H1 (cell line): ENCODE measurements at regions not wholly inside any gene's neighbourhood (a gene's known extent, or its start where the extent isn't known, plus 50 kb on each side); places are given as distances from the start of the nearest gene placed in this dataset.

Experiments
- CTCF ChIA-PET: fragments of 300-600 bp; sonication (Branson Sonifier 250); formaldehyde crosslinking; loops from one replicate; lab custom pipeline; 2021; ENCODE audit not compliant: partially characterized antibody; lab: Charles Lee
- POLR2A ChIA-PET: fragments of 300-600 bp; sonication (Branson Sonifier 250); formaldehyde crosslinking; loops from one replicate; lab custom pipeline; 2021; ENCODE audit warnings: inconsistent platforms; ENCODE audit not compliant: partially characterized antibody; lab: Charles Lee
- DNase-seq, 2 experiments: peaks; one replicate each; pipeline versions ENCODE4 v3.0.0 to v3.0.0-alpha.2; 2010 to 2022; ENCODE audit warnings: low spot score in 2 of 2, low read depth in 1 of 2, mixed read lengths in 1 of 2
- FAIRE-seq: peaks from 2 replicates; lab custom pipeline; 2011; peaks lifted over from hg19 to GRCh38; lab: Jason Lieb, UNC
- H2AFZ ChIP-seq: 2 replicates; pipeline ENCODE4 v1.8.1; 2012; ENCODE audit warnings: low read length, inconsistent platforms
- H2AK5ac ChIP-seq: 2 replicates; pipeline ENCODE4 v1.6.1; 2013; ENCODE audit warnings: low read depth, low read length
- H2BK120ac ChIP-seq: replicated peaks from 2 replicates; pipeline ENCODE3; 2013; ENCODE audit warnings: low read depth, low read length, inconsistent platforms
- H2BK12ac ChIP-seq: 2 replicates; pipeline ENCODE4 v1.6.1; 2013; ENCODE audit warnings: low read depth, low read length
- H2BK15ac ChIP-seq: 2 replicates; pipeline ENCODE4 v1.6.1; 2013; ENCODE audit warnings: low read length
- H2BK20ac ChIP-seq: 2 replicates; pipeline ENCODE4 v1.6.1; 2013; ENCODE audit warnings: low read length
- H2BK5ac ChIP-seq: 2 replicates; pipeline ENCODE4 v1.6.1; 2013; ENCODE audit warnings: low read depth, low read length
- H3K14ac ChIP-seq: 2 replicates; pipeline ENCODE4 v1.6.1; 2013; ENCODE audit warnings: inconsistent platforms; ENCODE audit not compliant: insufficient read length
- H3K18ac ChIP-seq: 2 replicates; pipeline ENCODE4 v1.6.1; 2013; ENCODE audit warnings: low read length; ENCODE audit errors: extremely low read depth
- H3K23ac ChIP-seq: 2 replicates; pipeline ENCODE4 v1.6.1; 2013; ENCODE audit warnings: inconsistent platforms; ENCODE audit not compliant: insufficient read length
- H3K23me2 ChIP-seq: 2 replicates; pipeline ENCODE4 v1.6.1; 2013; ENCODE audit warnings: low read depth, low read length
- H3K27ac ChIP-seq: 2 replicates; pipeline ENCODE4 v1.6.1; 2011; ENCODE audit warnings: low read depth, low read length, inconsistent platforms
- H3K27me3 ChIP-seq, 4 experiments: replicated peaks in 1 of 4; 1 replicate in 1 of 4; 2 replicates in 3 of 4; pipeline versions ENCODE4 v1.6.1 to v1.8.1; 2011 to 2013; ENCODE audit warnings: low read length in 3 of 4, mild to moderate bottlenecking in 3 of 4, inconsistent platforms in 2 of 4, mixed read lengths in 2 of 4, moderate library complexity in 1 of 4; ENCODE audit not compliant: control insufficient read depth in 3 of 4, insufficient read depth in 3 of 4; ENCODE audit errors: extremely low read depth in 1 of 4
- H3K36me3 ChIP-seq, 4 experiments: 2 replicates each; pipeline versions ENCODE4 v1.6.1 to v1.8.1; 2011 to 2013; ENCODE audit warnings: mild to moderate bottlenecking in 4 of 4, low read length in 3 of 4, moderate library complexity in 2 of 4, control low read depth in 1 of 4, inconsistent platforms in 1 of 4; ENCODE audit not compliant: insufficient read depth in 4 of 4, control insufficient read depth in 2 of 4
- H3K4ac ChIP-seq: replicated peaks from 2 replicates; pipeline ENCODE3; 2013; ENCODE audit warnings: low read length, low read depth, mixed read lengths, inconsistent platforms; ENCODE audit not compliant: insufficient read length
- H3K4me1 ChIP-seq, 4 experiments: replicated peaks in 1 of 4; 1 replicate in 1 of 4; 2 replicates in 3 of 4; pipeline versions ENCODE4 v1.6.1 to v1.8.1; 2011 to 2013; ENCODE audit warnings: low read length in 3 of 4, inconsistent platforms in 2 of 4, mixed read lengths in 1 of 4; ENCODE audit not compliant: insufficient read depth in 4 of 4, control insufficient read depth in 3 of 4
- H3K4me2 ChIP-seq, 2 experiments: 2 replicates each; pipeline versions ENCODE4 v1.6.1 to v1.8.1; 2011 to 2013; ENCODE audit warnings: low read depth in 2 of 2, low read length in 2 of 2, control low read depth in 1 of 2, inconsistent platforms in 1 of 2, mild to moderate bottlenecking in 1 of 2; ENCODE audit not compliant: insufficient read depth in 1 of 2
- H3K4me3 ChIP-seq, 4 experiments: fragments of 200-600, 300-600 bp in 1 of 4; sonication (generic), shearing (Covaris generic), sonication (Bioruptor Twin) in 1 of 4; 2 replicates each; pipeline versions ENCODE4 v1.5.1 to v1.8.1; 2011 to 2016; ENCODE audit warnings: low read length in 4 of 4, low read depth in 3 of 4, control low read depth in 2 of 4, inconsistent platforms in 2 of 4, mild to moderate bottlenecking in 2 of 4, mixed read lengths in 1 of 4, moderate library complexity in 1 of 4; ENCODE audit not compliant: insufficient read depth in 2 of 4; ENCODE audit errors: extremely low read depth in 1 of 4
- H3K56ac ChIP-seq: replicated peaks from 2 replicates; pipeline ENCODE3; 2013; ENCODE audit warnings: low read depth, mild to moderate bottlenecking, mixed read lengths, low read length, inconsistent platforms; ENCODE audit not compliant: insufficient read length
- H3K79me1 ChIP-seq: 2 replicates; pipeline ENCODE4 v1.6.1; 2013; ENCODE audit warnings: low read depth, low read length, control low read depth
- H3K79me2 ChIP-seq, 2 experiments: 2 replicates each; pipeline versions ENCODE4 v1.6.1 to v1.8.1; 2012 to 2013; ENCODE audit warnings: low read length in 2 of 2, mild to moderate bottlenecking in 2 of 2, inconsistent platforms in 1 of 2; ENCODE audit not compliant: insufficient read depth in 2 of 2, control insufficient read depth in 1 of 2
- H3K9ac ChIP-seq, 4 experiments: replicated peaks in 1 of 4; 1 replicate in 1 of 4; 2 replicates in 3 of 4; pipeline versions ENCODE4 v1.6.1 to v1.8.1; 2011 to 2013; ENCODE audit warnings: low read depth in 3 of 4, low read length in 3 of 4, control low read depth in 2 of 4, mild to moderate bottlenecking in 2 of 4, moderate library complexity in 2 of 4, inconsistent platforms in 1 of 4; ENCODE audit errors: extremely low read depth in 1 of 4
- H3K9me3 ChIP-seq, 2 experiments: 2 replicates each; pipeline versions ENCODE4 v1.6.1 to v1.8.1; 2012 to 2013; ENCODE audit warnings: mild to moderate bottlenecking in 2 of 2, moderate library complexity in 2 of 2, control low read depth in 1 of 2, inconsistent platforms in 1 of 2, low read depth in 1 of 2, low read length in 1 of 2, mixed read lengths in 1 of 2; ENCODE audit not compliant: insufficient read depth in 2 of 2
- H4K20me1 ChIP-seq, 2 experiments: replicated peaks in 1 of 2; 2 replicates each; pipeline versions ENCODE3 to v1.8.1; 2011 to 2013; ENCODE audit warnings: inconsistent platforms in 2 of 2, low read length in 2 of 2, mild to moderate bottlenecking in 1 of 2; ENCODE audit not compliant: insufficient read depth in 2 of 2, control insufficient read depth in 1 of 2
- H4K5ac ChIP-seq: 2 replicates; pipeline ENCODE4 v1.6.1; 2013; ENCODE audit warnings: low read length, low read depth, mixed read lengths, inconsistent platforms; ENCODE audit not compliant: insufficient read length
- H4K8ac ChIP-seq: 2 replicates; pipeline ENCODE4 v1.8.0; 2013; ENCODE audit warnings: mild to moderate bottlenecking, moderate library complexity, low read length, inconsistent platforms; ENCODE audit not compliant: insufficient read depth; ENCODE audit errors: extremely low read depth
- H4K91ac ChIP-seq: replicated peaks from 2 replicates; pipeline ENCODE3; 2013; ENCODE audit warnings: low read length, mixed read lengths, inconsistent platforms; ENCODE audit not compliant: insufficient read length
- CBX8 ChIP-seq: fragments of 300-800, 300-1000 bp; sonication (generic); IDR thresholded peaks from 2 replicates; pipeline ENCODE4 v1.7.1; 2016; ENCODE audit warnings: low read depth, low read length, borderline replicate concordance
- GABPA ChIP-seq: IDR thresholded peaks from 2 replicates; pipeline ENCODE4 v1.6.1; 2011; ENCODE audit warnings: mild to moderate bottlenecking, low read length, moderate library complexity, borderline replicate concordance; ENCODE audit not compliant: insufficient read depth
- GTF2F1 ChIP-seq: IDR thresholded peaks from 2 replicates; pipeline ENCODE4 v1.6.1; 2012; ENCODE audit warnings: low read depth, low read length, improper control_type of control experiment, borderline replicate concordance
- KDM1A ChIP-seq: fragments of 200-600, 300-600 bp; sonication (generic); IDR thresholded peaks from 2 replicates; pipeline ENCODE4 v1.7.1; 2016; ENCODE audit warnings: mild to moderate bottlenecking, low read length, borderline replicate concordance
- NRF1 ChIP-seq: IDR thresholded peaks from 2 replicates; pipeline ENCODE4 v1.6.1; 2011; ENCODE audit warnings: mild to moderate bottlenecking, low read depth, low read length, improper control_type of control experiment
- POLR2AphosphoS5 ChIP-seq: IDR thresholded peaks from 2 replicates; pipeline ENCODE4 v1.6.1; 2011; ENCODE audit warnings: low read depth, low read length
- SAP30 ChIP-seq: fragments of 300-600 bp; sonication (generic); IDR thresholded peaks from 2 replicates; pipeline ENCODE4 v1.7.1; 2012; ENCODE audit warnings: low read length, moderate library complexity, mild to moderate bottlenecking, inconsistent platforms; ENCODE audit not compliant: insufficient read depth, insufficient replicate concordance
- SIRT6 ChIP-seq: IDR thresholded peaks from one replicate; pipeline ENCODE4 v1.7.1; 2012; ENCODE audit warnings: low read length, inconsistent platforms
- SRF ChIP-seq: IDR thresholded peaks from 2 replicates; pipeline ENCODE4 v1.6.1; 2011; ENCODE audit warnings: mild to moderate bottlenecking, low read depth, low read length, moderate library complexity
- TAF7 ChIP-seq: optimal IDR thresholded peaks from 2 replicates; pipeline ENCODE3; 2011; ENCODE audit warnings: low read depth, mild to moderate bottlenecking, inconsistent platforms, low read length, moderate library complexity, borderline replicate concordance
- WGBS, 2 experiments: shearing (Covaris generic) in 1 of 2; methylation state at CpG; one replicate each; pipeline versions ENCODE4 v1.1.6 to v1.1.7; 2013 to 2015; ENCODE audit warnings: low lambda C conversion rate in 2 of 2, mixed read lengths in 2 of 2, inconsistent platforms in 1 of 2, low coverage in 1 of 2, missing lambda C conversion rate in 1 of 2; ENCODE audit not compliant: insufficient replicate concordance in 2 of 2, insufficient coverage in 1 of 2, insufficient read length in 1 of 2; ENCODE audit errors: extremely low coverage in 1 of 2, missing lambda C conversion rate in 1 of 2; 5-methylcytosine and 5-hydroxymethylcytosine counted together

DNA sequence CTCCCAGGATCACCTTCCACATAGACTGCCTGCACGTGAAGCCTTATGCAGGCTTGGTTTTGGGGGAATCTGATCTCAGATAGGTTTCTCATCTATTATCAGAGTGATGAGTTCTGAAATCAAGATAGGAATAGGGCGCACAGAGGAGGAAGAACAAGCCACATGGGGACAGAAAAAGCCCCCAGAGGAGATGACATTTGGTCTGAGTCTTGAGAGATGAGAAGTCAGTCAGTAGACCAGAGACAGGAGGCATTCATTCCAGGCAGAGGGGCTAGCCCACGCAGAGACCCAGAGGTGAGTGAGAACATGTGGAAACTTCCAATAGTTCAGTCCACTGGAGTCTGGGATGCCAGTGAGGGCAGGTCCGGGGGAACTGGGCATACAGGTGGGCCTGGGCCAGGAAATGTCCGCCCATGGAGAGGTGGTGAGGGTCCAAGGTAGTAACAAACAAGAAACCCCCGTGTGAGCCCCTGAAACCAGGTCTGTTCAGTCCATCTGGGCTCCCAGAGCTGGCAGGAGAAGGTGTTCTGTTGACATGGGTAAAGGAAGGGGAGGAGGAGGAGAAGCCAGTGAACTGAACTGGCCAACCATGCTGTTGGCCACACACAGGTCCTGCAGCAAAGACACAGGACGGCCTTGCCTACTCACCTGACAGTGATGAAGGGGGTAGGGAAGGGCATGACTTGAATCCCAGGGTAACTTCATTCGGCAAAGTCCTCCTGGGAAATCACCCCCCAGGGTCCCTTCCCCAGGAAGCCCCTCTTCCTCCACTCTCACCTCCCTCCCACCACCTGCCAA is 69.3 kb upstream of the SMNDC1 start:
- POLR2A ChIA-PET: interaction anchor here (1.0 kb wide), 1 partner anchor 38 kb away, joined by 4 read pairs; no protein-coding TSS in a partner anchor
- Histone ChIP-seq H2BK5ac (no peak overlapping the region), H2BK12ac (no peak overlapping the region), H3K4ac (no peak overlapping the region), H2BK15ac (no peak overlapping the region), H3K79me2 (no peaks in the 10 kb centered on the region), H2AFZ (no peak overlapping the region), H3K18ac (no peak overlapping the region), H3K79me1 (no peaks in the 10 kb centered on the region), H3K56ac (no peak overlapping the region), H3K23me2 (no peaks in the 10 kb centered on the region), H3K4me1 (peaks cover 0 to 3% (median 2%) of the 10 kb centered on the region in 4 experiments; a peak in 3 of 7 replicates), H4K91ac (no peak overlapping the region), H3K4me2 (no peak overlapping the region), H2AK5ac (no peak overlapping the region), H3K14ac (no peak overlapping the region), H3K9ac (no peak overlapping the region), H3K4me3 (no peak overlapping the region), H3K27ac (no peak overlapping the region), H4K8ac (no peak overlapping the region), H3K9me3 (no peaks in the 10 kb centered on the region), H2BK20ac (no peak overlapping the region), H2BK120ac (no peak overlapping the region), H4K20me1 (no peaks in the 10 kb centered on the region), H3K36me3 (no peaks in the 10 kb centered on the region), H3K27me3 (no peaks in the 10 kb centered on the region), H4K5ac (no peak overlapping the region), H3K23ac (no peak overlapping the region)
- CTCF ChIA-PET: interaction anchor here (0.6 to 4.0 kb wide), 5 partner anchors 20 to 120 kb away, joined by 3 to 19 read pairs (median 3); no protein-coding TSS in a partner anchor
- TF ChIP-seq TAF7: no peak
- TF ChIP-seq KDM1A: no peak
- no peak for TF ChIP-seq POLR2AphosphoS5
- no peak for TF ChIP-seq SRF
- no peak for TF ChIP-seq SAP30
- no peak for TF ChIP-seq NRF1
- TF ChIP-seq SIRT6: no peak
- no peak for TF ChIP-seq GABPA
- TF ChIP-seq CBX8: no peak
- no peak for TF ChIP-seq GTF2F1
- FAIRE-seq (no peak), DNase-seq (no peak)
- 89% methylated on average over 8 of the region's 8 CpGs; no CpG with 5 or more reads in 1 of the 2 experiments for WGBS, 2 experiments
